ENCODE measurements at regions not wholly inside any gene's neighbourhood (a gene's known extent, or its start where the extent isn't known, plus 50 kb on each side); places are given as distances from the start of the nearest gene placed in this dataset.
"Not testable (repeated sequence)": the region's sequence is repeated elsewhere in the genome, so short reads cannot be mapped to it uniquely, and the experiment has no call there.

GRCh38 chr2:223298329-223298728 lies 246.3 kb downstream of the KCNE4 start:
- DNase-seq, result not testable (repeated sequence)

- DNase-seq, result no peak
Observed at GRCh38 chr2:223300326-223300725, 248.3 kb downstream of the KCNE4 start.

GRCh38 chr2:223306371-223306770 lies 254.4 kb downstream of the KCNE4 start:
- no peak for DNase-seq

DNA sequence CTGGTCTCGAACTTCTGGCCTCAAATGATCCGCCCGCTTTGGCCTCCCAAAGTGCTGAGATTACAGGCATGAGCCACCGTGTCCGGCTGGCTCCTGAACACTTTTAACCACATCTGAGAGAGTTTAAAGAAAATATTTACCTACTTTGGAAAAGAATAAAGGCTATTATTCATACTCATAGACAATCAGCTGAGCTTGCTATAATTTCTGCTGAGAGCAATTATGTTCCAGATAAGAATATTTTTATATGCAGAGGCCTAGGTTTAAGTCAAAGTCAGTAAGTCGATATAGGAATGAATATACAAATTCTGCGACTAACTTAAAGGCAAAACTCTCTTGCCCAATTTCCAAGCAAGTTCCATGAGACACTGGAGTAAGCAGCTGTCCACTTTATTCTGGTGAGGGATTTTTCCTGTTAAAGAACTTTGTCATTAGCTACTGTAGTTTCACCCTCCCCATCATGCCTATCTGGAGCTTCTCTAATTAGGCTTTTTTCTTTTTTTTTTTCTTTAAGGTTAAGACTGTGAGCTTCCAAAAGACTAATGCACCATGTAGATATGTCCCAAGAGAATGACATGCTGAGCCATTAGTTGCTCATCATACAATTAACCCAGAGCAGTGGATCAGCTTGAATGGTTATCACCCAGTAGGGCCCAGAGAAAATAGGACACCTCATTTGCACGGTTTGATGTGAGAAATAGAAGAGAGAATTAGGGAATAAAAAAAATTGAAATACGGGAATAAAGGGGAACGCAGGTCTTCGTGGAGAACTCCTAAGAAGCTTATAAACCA lies 260.1 kb downstream of the KCNE4 start:
- no peak for DNase-seq

- DNase-seq, result no peak
Observed at GRCh38 chr2:223313101-223313500, 261.1 kb downstream of the KCNE4 start.

GRCh38 chr2:223314811-223315210 lies 262.8 kb downstream of the KCNE4 start:
- no peak for DNase-seq

DNA sequence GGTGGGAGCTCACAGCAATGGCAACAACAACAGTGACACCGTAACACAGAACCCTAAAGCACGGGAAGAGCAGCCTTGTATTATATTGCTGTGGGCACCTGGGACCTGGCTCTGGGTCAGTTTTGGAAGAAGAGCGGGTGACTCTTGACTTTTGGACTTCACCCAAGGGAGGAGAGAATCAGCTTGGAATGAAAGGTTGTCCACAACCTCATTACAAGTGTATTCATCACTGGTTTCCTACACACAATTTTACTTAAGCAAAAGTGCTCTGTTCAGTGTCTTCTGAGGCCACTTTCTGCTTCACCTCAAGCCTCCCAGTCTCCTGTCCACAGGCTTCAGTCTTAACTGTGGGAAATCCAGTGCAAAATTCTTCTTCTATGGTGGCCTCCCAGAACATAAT lies 263.8 kb downstream of the KCNE4 start:
- no peak for DNase-seq

- no peak for DNase-seq
Observed at GRCh38 chr2:223316342-223316741, 264.4 kb downstream of the KCNE4 start.

DNA sequence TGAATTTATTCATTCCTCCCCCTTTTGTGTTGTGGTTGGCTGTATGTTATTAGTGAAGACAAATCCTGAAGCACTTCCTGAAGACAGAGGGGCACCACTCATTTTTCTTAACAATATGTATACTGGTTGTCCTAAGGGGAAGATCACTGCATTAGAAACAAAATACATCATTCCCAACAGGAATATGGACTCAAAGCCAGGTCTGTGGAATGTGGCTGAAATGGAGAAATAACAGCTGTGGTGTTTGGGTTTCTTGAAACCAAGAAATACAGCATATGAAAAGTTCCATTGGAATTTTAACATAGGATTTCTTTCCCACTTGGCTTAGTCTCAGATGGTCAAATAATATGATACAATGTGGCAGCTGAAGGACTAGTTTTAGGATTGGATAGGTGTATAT lies 267.6 kb downstream of the KCNE4 start:
- no peak for DNase-seq

DNA sequence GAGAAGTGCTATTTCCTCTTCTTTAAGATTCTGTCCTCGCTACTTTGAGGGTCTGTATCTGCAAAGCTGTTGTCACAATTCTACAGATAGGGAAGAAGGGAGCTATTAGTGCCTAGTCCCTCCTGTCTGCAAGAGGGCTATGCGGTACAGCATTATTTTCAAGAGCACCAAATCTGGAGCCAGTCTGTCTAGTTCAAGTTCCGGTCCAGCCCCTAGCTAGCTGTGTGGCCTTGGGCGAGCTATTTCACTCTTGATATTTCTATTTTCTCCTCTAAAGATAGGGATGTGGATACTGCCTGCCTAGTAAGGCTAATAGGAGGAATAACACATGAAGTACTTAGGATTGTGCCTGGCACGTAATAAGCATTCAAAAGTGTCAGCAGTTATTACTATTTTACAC lies 272.4 kb downstream of the KCNE4 start:
- no peak for DNase-seq

DNA sequence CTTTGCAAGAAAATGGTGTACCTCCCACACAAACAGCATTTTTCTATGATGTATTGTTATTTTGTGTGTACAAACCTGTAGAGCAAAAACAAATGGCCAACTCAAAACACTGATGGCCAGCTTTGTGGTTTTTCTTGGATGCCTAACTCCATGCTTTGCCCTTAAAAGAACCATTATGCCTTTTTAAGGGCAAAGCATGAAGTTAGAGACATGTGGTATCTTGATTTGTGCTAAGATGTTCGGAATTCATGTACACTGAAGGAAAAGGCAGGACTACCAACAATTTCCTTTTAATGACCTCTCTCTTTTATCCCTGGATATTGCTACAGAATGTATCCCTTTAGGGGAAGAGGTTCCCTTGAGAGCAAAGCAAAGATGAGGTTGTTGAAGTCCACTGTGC lies 273.6 kb downstream of the SCG2 start:
- DNase-seq, result no peak

DNA sequence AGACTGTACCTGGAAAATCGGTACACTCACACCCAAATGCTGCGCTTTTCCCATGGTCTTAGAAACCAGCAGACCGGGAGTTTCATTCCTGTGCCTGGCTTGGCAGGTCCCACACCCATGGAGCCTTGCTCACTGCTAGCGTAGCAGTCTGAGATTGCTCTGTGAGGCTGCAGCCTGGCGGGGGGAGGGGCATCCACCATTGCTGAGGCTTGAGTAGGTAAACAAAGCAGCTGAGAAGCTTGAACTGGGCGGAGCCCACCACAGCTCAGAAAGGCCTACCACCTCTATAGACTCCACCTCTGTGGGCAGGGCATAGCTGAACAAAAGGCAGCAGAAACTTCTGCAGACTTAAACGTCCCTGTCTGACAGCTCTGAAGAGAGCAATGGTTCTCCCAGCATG lies 271.4 kb downstream of the SCG2 start:
- not testable (repeated sequence) for DNase-seq

DNA sequence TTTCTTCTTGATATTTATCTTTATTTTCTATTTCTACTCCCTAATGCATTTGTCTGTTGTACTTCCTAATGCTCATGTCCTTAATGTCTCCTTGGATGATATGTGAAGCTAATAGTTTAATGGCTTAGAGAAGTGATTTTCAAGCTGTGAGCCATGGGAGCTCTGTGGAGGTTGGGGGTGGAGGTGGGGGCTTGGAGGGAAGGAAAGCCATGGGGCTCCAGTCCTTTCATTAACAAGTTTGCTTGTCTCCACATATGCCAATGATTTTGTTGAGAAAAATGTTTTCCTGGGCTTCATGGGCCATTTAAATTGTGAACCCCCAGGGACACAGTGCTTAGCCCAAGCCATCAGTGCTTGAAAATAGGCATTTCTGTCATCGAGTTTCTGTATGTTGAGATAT lies 264.1 kb downstream of the SCG2 start:
- DNase-seq, result no peak

GRCh38 chr2:223357076-223357475 lies 245.1 kb downstream of the SCG2 start:
- no peak for DNase-seq

GRCh38 chr2:223363085-223363484 lies 239.1 kb downstream of the SCG2 start:
- no peak for DNase-seq

DNA sequence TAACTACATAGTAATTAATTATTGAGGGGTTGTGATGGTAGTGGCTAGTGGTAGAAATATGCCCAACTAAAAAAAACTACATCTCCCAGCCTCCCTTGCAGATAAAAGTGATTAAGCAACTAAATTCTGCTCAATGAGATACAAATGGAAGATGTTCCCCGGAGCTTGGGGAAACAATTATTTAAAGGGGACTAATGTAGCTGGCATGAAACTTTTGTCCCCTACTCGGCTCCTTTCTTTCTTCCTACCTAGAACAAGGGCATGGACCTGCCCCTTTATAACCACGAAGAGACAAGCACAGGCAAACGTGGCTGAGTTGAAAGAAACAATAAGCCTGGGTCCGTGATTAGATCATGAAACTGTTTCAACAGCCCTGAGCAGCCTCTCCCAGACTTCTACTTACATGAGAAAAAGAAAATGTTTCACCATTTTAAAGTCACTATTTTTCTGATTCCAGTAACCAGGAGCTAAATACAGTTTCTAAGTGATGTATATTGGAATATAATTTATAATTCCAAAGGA lies 236.9 kb downstream of the SCG2 start:
- DNase-seq, result no peak

GRCh38 chr2:223366566-223366965 lies 235.6 kb downstream of the SCG2 start:
- no peak for DNase-seq

GRCh38 chr2:223368481-223368880 lies 233.7 kb downstream of the SCG2 start:
- DNase-seq, result no peak

GRCh38 chr2:223369889-223370288 lies 232.3 kb downstream of the SCG2 start:
- DNase-seq, result no peak

GRCh38 chr2:223383315-223383714 lies 218.8 kb downstream of the SCG2 start:
- DNase-seq, result no peak

- no peak for DNase-seq
Observed at GRCh38 chr2:223386189-223386588, 216.0 kb downstream of the SCG2 start.

GRCh38 chr2:223386984-223387383 lies 215.2 kb downstream of the SCG2 start:
- no peak for DNase-seq

DNA sequence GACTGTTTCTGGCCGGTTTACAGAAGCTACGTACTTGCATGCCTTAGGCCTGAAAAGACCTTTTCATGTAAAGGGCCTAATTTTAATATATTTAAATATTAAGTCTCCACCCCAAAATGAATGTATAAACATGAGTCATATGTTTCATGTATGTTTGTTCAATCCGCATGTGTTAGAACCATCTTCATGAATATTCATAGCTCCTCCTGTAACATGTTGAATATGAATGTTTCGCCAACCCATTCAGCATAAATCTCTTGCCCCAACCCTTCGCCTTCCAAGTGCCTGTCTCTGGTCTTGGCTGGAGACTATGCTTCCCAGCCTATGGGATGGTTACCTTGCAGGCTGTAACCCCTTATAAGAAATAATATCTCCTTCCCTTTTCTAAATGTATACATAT lies 212.5 kb downstream of the SCG2 start:
- no peak for DNase-seq

- no peak for DNase-seq
Observed at GRCh38 chr2:223396993-223397392, 205.2 kb downstream of the SCG2 start.

DNA sequence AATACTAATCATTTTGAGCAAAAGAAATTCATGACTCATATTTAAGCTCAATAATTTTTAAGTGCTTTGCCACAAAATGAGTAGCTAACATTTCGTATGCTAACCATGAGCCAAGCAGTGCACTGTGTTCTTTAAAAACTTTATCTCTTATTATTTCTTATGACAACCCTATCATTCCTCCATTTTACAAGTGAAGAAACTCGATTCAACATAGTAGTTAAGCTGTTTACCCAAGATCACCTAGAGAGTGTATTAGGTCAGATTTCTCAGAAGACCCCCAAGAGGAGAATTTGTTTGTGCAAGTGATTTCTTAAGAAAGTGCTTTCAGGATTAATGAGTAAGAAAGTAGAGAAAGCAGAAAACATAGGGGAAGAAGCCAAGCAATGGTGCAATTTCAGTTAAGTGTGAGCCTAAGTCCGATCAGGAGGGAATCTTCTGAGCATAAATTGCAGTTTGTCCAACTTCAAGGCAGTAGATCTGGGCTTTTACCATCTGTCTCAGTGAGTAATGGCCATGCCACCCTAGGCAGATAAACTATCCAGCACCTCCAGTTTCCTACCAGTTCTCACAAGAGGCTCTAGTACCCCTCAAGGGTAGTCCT lies 202.7 kb downstream of the SCG2 start:
- no peak for DNase-seq

Measured in NCI-H2171 (cell line).